OCI-LY7 (cell line): ENCODE measurements at regions not wholly inside any gene's neighbourhood (a gene's known extent, or its start where the extent isn't known, plus 50 kb on each side); places are given as distances from the start of the nearest gene placed in this dataset.

Source experiments
- EZH2phosphoT487 ChIP-seq: fragments of 200-600 bp; sonication (generic); IDR thresholded peaks from 2 replicates; pipeline ENCODE4 v1.6.1; 2018; ENCODE audit warnings: low read depth, borderline replicate concordance, mild to moderate bottlenecking, mixed run types, antibody characterized with exemption, low read length, moderate library complexity, mixed read lengths
- TF ChIP-seq, protein P1 (sequence below): fragments of 200-600 bp; sonication (generic); conservative IDR thresholded peaks from 2 replicates; pipeline ENCODE4 v1.5.1; 2014; ENCODE audit warnings: mild to moderate bottlenecking, antibody characterized with exemption, low read length, moderate library complexity, mixed read lengths

DNA sequence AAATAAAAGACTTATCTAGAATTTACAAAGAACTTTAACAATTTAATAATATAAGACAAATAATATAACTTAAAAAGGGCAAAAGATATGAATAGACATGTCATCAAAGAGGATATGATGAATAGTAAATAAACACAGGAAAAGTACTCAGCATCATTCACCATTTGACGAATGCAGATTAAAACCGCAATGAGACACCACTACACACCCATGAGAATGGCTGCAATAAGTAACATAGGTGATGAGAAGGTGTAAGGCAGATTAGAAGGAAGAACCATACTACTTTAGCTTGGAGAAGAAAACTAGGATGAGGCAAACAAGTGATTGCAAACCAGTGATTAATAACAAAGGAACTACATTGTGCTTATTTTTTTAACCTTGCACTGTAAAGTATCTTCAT lies 152.0 kb downstream of the CYRIA start:
- TF ChIP-seq, protein P1, sequence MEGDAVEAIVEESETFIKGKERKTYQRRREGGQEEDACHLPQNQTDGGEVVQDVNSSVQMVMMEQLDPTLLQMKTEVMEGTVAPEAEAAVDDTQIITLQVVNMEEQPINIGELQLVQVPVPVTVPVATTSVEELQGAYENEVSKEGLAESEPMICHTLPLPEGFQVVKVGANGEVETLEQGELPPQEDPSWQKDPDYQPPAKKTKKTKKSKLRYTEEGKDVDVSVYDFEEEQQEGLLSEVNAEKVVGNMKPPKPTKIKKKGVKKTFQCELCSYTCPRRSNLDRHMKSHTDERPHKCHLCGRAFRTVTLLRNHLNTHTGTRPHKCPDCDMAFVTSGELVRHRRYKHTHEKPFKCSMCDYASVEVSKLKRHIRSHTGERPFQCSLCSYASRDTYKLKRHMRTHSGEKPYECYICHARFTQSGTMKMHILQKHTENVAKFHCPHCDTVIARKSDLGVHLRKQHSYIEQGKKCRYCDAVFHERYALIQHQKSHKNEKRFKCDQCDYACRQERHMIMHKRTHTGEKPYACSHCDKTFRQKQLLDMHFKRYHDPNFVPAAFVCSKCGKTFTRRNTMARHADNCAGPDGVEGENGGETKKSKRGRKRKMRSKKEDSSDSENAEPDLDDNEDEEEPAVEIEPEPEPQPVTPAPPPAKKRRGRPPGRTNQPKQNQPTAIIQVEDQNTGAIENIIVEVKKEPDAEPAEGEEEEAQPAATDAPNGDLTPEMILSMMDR, result no peak
- TF ChIP-seq EZH2phosphoT487, result no peak
